PC-9 (cell line): ENCODE measurements at regions not wholly inside any gene's neighbourhood (a gene's known extent, or its start where the extent isn't known, plus 50 kb on each side); places are given as distances from the start of the nearest gene placed in this dataset.

ENCODE experiments used
- BruUV-seq: library from RNA; stranded (reverse); fragments of 400-500 nt; replicated peaks from 2 replicates; lab custom pipeline; 2021; lab: Mats Ljungman, UMichigan
- CTCF ChIA-PET: fragments of 300-600 bp; sonication (Branson Sonifier 250); formaldehyde crosslinking; loops from one replicate; lab custom pipeline; 2022; ENCODE audit warnings: antibody characterized with exemption; lab: Charles Lee
- POLR2A ChIA-PET: fragments of 300-600 bp; sonication (Branson Sonifier 250); formaldehyde crosslinking; loops from one replicate; lab custom pipeline; 2022; ENCODE audit warnings: antibody characterized with exemption; ENCODE audit not compliant: unreplicated experiment; lab: Charles Lee
- DNase-seq, 2 experiments: peaks; one replicate each; pipeline versions ENCODE4 v3.0.0 to v3.0.0-alpha.2; 2015 to 2022; ENCODE audit warnings: mixed read lengths in 1 of 2
- H2AFZ ChIP-seq: fragments of 200-600 bp; sonication (generic); 2 replicates; pipeline ENCODE4 v1.8.1; 2017; ENCODE audit warnings: antibody characterized with exemption
- H3F3A ChIP-seq: fragments of 200-600 bp; sonication (generic); 2 replicates; pipeline ENCODE4 v1.8.1; 2017; ENCODE audit warnings: antibody characterized with exemption, mild to moderate bottlenecking, low read depth; ENCODE audit not compliant: insufficient read depth
- H3K27ac ChIP-seq: fragments of 200-600 bp; sonication (generic); 2 replicates; pipeline ENCODE4 v1.6.1; 2016; ENCODE audit warnings: mixed run types
- H3K27me3 ChIP-seq: fragments of 200-600 bp; sonication (generic); 2 replicates; pipeline ENCODE4 v1.6.1; 2016; ENCODE audit warnings: low read depth, mixed run types; ENCODE audit not compliant: insufficient read depth
- H3K36me3 ChIP-seq: fragments of 200-600 bp; sonication (generic); 2 replicates; pipeline ENCODE4 v1.6.1; 2016; ENCODE audit warnings: low read depth, mixed run types
- H3K4me1 ChIP-seq: fragments of 200-600 bp; sonication (generic); replicated peaks from 2 replicates; pipeline ENCODE4 v1.6.1; 2016; ENCODE audit warnings: mixed run types; ENCODE audit not compliant: insufficient read depth
- H3K4me2 ChIP-seq: fragments of 200-600 bp; sonication (generic); 2 replicates; pipeline ENCODE4 v1.6.1; 2017; ENCODE audit warnings: mixed run types
- H3K4me3 ChIP-seq: fragments of 200-600 bp; sonication (generic); 2 replicates; pipeline ENCODE4 v1.6.1; 2016; ENCODE audit warnings: mixed run types
- H3K79me2 ChIP-seq: fragments of 200-600 bp; sonication (generic); 2 replicates; pipeline ENCODE4 v1.6.1; 2017; ENCODE audit warnings: low read depth, mixed run types
- H3K9me2 ChIP-seq: fragments of 200-600 bp; sonication (generic); 2 replicates; pipeline ENCODE4 v1.8.1; 2017; ENCODE audit warnings: mild to moderate bottlenecking; ENCODE audit not compliant: insufficient read depth
- H3K9me3 ChIP-seq: fragments of 200-600 bp; sonication (generic); 2 replicates; pipeline ENCODE4 v1.8.1; 2016; ENCODE audit warnings: low read depth; ENCODE audit not compliant: insufficient read depth
- H4K20me1 ChIP-seq: fragments of 200-600 bp; sonication (generic); 2 replicates; pipeline ENCODE4 v1.8.1; 2017; ENCODE audit not compliant: insufficient read depth
- EZH2 ChIP-seq: fragments of 200-600 bp; sonication (generic); IDR thresholded peaks from 2 replicates; pipeline ENCODE4 v1.8.0; 2017; ENCODE audit warnings: antibody characterized with exemption, low read depth
- intact Hi-C: fragments of 100-400 bp; cut with micrococcal nuclease; formaldehyde crosslinking; loops from one replicate; pipeline ENCODE4 v1.10.0; 2022; ENCODE audit not compliant: unreplicated experiment
- TF ChIP-seq, protein P1 (sequence below): fragments of 200-600 bp; sonication (generic); conservative IDR thresholded peaks from 2 replicates; pipeline ENCODE4 v1.6.1; 2017; ENCODE audit warnings: mixed run types, antibody characterized with exemption, mild to moderate bottlenecking, moderate library complexity

DNA sequence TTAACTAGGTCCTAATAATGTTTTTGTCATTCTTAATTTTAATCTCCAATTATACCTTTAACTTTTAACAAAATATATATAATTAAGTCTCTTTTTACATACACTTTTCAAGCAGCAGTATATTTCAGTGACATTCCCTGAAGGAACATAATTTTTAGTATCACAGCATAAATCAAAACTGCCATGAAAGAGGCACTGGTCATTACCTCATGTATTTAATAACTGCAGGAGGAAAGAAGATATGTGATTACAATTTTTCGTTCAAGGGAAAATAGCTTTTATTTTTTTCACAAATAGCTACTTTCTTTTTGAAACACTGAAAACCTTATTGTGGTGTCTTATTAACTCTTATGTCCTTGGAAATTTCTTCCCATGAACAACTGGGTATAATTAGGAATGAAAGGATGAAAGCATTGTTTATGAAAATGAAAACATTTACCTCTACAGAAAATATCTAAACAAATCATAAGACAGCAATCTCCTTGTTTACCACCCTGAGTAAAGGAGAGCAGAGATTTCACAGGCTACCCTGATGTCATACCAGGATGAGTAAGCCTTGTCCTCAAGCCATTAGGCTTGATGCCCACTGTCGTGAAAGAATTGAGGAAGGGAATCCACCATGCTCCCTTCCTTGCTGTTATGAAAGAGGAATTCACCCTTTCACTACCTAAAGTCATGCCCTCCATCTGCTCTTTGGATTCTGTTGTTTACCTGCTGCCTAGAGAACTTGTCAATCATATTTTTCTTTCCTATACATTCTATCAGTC, 877.2 kb upstream of the PCDH20 start:
- no peak for DNase-seq
- Histone ChIP-seq H3K9me2 (no peaks in the 10 kb centered on the region), H3K27ac (no peak overlapping the region), H2AFZ (no peak overlapping the region), H3K4me3 (no peak overlapping the region), H3K27me3 (no peaks in the 10 kb centered on the region), H3K79me2 (no peaks in the 10 kb centered on the region), H3K4me2 (no peak overlapping the region), H3K36me3 (no peaks in the 10 kb centered on the region), H3F3A (no peaks in the 10 kb centered on the region), H3K4me1 (no peaks in the 10 kb centered on the region), H4K20me1 (no peaks in the 10 kb centered on the region), H3K9me3 (no peaks in the 10 kb centered on the region)
- ChIA-PET POLR2A (no interaction called here), CTCF (no interaction called here)
- BruUV-seq, result no TSS peak
- TF ChIP-seq EZH2, result no peak
- TF ChIP-seq, protein P1, sequence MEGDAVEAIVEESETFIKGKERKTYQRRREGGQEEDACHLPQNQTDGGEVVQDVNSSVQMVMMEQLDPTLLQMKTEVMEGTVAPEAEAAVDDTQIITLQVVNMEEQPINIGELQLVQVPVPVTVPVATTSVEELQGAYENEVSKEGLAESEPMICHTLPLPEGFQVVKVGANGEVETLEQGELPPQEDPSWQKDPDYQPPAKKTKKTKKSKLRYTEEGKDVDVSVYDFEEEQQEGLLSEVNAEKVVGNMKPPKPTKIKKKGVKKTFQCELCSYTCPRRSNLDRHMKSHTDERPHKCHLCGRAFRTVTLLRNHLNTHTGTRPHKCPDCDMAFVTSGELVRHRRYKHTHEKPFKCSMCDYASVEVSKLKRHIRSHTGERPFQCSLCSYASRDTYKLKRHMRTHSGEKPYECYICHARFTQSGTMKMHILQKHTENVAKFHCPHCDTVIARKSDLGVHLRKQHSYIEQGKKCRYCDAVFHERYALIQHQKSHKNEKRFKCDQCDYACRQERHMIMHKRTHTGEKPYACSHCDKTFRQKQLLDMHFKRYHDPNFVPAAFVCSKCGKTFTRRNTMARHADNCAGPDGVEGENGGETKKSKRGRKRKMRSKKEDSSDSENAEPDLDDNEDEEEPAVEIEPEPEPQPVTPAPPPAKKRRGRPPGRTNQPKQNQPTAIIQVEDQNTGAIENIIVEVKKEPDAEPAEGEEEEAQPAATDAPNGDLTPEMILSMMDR, result no peak
- intact Hi-C loops, result no loop called here

DNA sequence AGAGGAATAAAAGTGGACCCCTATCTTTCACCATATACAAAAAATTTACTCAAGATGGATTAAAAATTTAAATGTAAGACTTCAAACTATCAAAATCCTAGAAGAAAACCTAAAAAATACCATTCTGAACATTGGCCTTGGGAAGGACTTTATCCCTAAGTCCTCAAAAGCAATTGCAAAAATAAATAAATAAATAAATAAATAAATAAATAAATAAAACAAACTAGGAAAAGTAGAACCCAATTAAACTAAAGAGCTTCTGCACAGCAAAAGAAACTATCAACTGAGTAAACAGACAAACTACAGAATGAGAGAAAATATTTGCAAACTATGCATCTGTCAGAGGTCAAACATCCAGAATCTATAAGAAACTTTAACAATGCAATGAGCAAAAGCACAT, 874.9 kb upstream of the PCDH20 start:
- H3K9me2 ChIP-seq, result no peaks in the 10 kb centered on the region
- TF ChIP-seq, protein P1, result no peak
- no peak for TF ChIP-seq EZH2
- no peaks in the 10 kb centered on the region for H3K79me2 ChIP-seq
- no peak for DNase-seq
- BruUV-seq, result no TSS peak
- no peak overlapping the region for H2AFZ ChIP-seq
- H3K9me3 ChIP-seq, result no peaks in the 10 kb centered on the region
- intact Hi-C loops, result no loop called here
- H3K4me1 ChIP-seq, result no peaks in the 10 kb centered on the region
- no peak overlapping the region for H3K4me2 ChIP-seq
- no peak overlapping the region for H3K4me3 ChIP-seq
- CTCF ChIA-PET, result no interaction called here
- H3K36me3 ChIP-seq, result no peaks in the 10 kb centered on the region
- no peaks in the 10 kb centered on the region for H4K20me1 ChIP-seq
- H3F3A ChIP-seq, result no peaks in the 10 kb centered on the region
- no peak overlapping the region for H3K27ac ChIP-seq
- H3K27me3 ChIP-seq, result no peaks in the 10 kb centered on the region
- POLR2A ChIA-PET, result no interaction called here

DNA sequence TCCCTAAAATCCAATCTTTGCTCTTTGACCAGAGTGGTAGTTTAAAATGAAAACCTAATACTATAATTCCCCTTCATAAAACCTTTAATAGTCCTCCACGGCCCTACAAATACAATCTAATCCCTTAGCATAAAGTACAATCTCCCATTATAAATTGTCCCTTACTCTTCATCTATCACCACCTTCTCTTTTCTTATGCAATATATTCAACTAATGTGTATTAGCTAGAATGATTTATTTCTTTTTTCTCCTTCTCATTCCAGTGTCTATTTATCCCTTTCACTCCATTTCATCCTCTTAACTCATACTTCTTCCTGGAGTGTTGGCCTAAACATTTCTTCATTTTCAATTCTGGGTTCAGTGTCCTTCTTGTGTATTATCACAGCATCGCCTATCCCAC, 872.1 kb upstream of the PCDH20 start:
- intact Hi-C loops, result no loop called here
- H3K9me3 ChIP-seq, result no peaks in the 10 kb centered on the region
- no TSS peak for BruUV-seq
- no peak overlapping the region for H3K4me2 ChIP-seq
- H4K20me1 ChIP-seq, result no peaks in the 10 kb centered on the region
- no peak overlapping the region for H2AFZ ChIP-seq
- CTCF ChIA-PET, result no interaction called here
- no peaks in the 10 kb centered on the region for H3K79me2 ChIP-seq
- H3K9me2 ChIP-seq, result no peaks in the 10 kb centered on the region
- no peak overlapping the region for H3K27ac ChIP-seq
- H3K4me1 ChIP-seq, result no peaks in the 10 kb centered on the region
- H3K27me3 ChIP-seq, result no peaks in the 10 kb centered on the region
- no peak for DNase-seq
- no peak for TF ChIP-seq EZH2
- TF ChIP-seq, protein P1, result no peak
- H3F3A ChIP-seq, result no peaks in the 10 kb centered on the region
- POLR2A ChIA-PET, result no interaction called here
- H3K36me3 ChIP-seq, result no peaks in the 10 kb centered on the region
- no peak overlapping the region for H3K4me3 ChIP-seq
